Spleen (tissue), 7 donors: ENCODE measurements at regions not wholly inside any gene's neighbourhood (a gene's known extent, or its start where the extent isn't known, plus 50 kb on each side); places are given as distances from the start of the nearest gene placed in this dataset.

Source experiments
- CTCF ChIP-seq, 11 experiments: fragments of 200-600 bp in 7 of 11; fragments of 450-650 bp in 4 of 11; sonication (generic) in 4 of 11; IDR thresholded peaks in 8 of 11; conservative IDR thresholded peaks in 3 of 11; 1 replicate in 7 of 11; 2 replicates in 4 of 11; pipeline versions ENCODE4 v1.4.0 to v1.8.0; 2016 to 2021; ENCODE audit warnings: antibody characterized with exemption in 11 of 11, inconsistent platforms in 4 of 11, mild to moderate bottlenecking in 1 of 11
- POLR2AphosphoS5 ChIP-seq, 3 donors: sonication (generic); formaldehyde crosslinking; IDR thresholded peaks; one replicate each; pipeline ENCODE4 v1.5.1; 2017; ENCODE audit warnings: antibody characterized with exemption in 3 of 3
- donor health status: DM: no; HTN: no; CAD: no; lungs with moderate emphysema.
- donor health status: DM: no; HTN: no; CAD: no.
- donor health status: DM: no; HTN: no; CAD: no.

- TF ChIP-seq CTCF (IDR thresholded peaks at IDR 0.05 in 8 of 11, conservative IDR thresholded peaks at IDR 0.05 in 3 of 11) (no peak), POLR2AphosphoS5 (IDR thresholded peaks at IDR 0.05) (no peak)
These were observed 136.0 kb upstream of the AHI1 start for GRCh38 chr6:135633573-135633972.
